Keratinocyte (primary cell): ENCODE measurements at regions not wholly inside any gene's neighbourhood (a gene's known extent, or its start where the extent isn't known, plus 50 kb on each side); places are given as distances from the start of the nearest gene placed in this dataset.

Experiments used
- EZH2 ChIP-seq: IDR thresholded peaks from one replicate; pipeline ENCODE4 v1.6.1; 2012; ENCODE audit warnings: inconsistent platforms, mild to moderate bottlenecking, low read length, moderate library complexity
- TF ChIP-seq, protein P1 (sequence below), 3 experiments: IDR thresholded peaks in 1 of 3; conservative IDR thresholded peaks in 1 of 3; optimal IDR thresholded peaks in 1 of 3; 2 replicates in 2 of 3; 3 replicates in 1 of 3; pipeline versions ENCODE3 to v1.5.1; 2011; ENCODE audit warnings: low read length in 3 of 3, mild to moderate bottlenecking in 3 of 3, moderate library complexity in 2 of 3, control low read depth in 1 of 3, inconsistent platforms in 1 of 3; ENCODE audit not compliant: insufficient read depth in 2 of 3; ENCODE audit errors: extremely low read depth in 1 of 3

DNA sequence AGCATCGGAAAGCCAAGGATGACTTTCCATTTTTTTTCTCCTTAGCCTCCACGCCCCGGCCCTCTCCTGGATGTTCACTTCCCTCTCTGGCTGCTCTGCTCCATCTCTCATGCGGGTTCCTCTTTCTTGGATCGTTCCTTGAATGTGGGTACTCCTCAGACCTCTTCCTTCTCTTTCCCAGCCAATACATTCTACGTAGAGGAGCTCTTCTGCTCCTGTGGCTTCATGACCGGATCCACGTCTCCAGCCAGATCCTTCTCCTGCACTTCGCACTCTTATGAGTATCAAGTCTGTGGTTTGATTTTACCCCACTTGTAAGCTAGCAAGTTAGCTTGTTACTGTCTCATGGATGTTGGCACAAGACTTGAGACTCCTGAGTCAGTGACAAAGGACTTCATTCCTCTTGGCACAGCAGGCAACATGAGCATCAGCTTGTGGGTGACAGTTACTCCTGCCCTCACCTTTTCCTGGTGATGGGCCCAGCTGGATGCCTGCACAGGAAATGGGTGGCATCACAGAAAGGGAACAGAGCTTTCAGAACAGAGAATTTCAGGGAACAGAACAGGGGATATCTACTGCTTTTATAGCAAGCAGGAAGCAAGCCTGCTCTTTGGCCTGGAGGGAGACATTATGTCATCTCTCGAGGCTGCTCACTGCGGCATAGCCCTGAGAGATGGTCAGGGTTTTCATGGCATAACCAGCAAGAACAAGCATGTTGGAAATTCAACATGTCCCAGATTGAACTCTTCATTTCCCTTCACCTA, 100.1 kb upstream of the KIF26B start:
- no peak for TF ChIP-seq EZH2
- TF ChIP-seq, protein P1, sequence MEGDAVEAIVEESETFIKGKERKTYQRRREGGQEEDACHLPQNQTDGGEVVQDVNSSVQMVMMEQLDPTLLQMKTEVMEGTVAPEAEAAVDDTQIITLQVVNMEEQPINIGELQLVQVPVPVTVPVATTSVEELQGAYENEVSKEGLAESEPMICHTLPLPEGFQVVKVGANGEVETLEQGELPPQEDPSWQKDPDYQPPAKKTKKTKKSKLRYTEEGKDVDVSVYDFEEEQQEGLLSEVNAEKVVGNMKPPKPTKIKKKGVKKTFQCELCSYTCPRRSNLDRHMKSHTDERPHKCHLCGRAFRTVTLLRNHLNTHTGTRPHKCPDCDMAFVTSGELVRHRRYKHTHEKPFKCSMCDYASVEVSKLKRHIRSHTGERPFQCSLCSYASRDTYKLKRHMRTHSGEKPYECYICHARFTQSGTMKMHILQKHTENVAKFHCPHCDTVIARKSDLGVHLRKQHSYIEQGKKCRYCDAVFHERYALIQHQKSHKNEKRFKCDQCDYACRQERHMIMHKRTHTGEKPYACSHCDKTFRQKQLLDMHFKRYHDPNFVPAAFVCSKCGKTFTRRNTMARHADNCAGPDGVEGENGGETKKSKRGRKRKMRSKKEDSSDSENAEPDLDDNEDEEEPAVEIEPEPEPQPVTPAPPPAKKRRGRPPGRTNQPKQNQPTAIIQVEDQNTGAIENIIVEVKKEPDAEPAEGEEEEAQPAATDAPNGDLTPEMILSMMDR (optimal IDR thresholded peaks at IDR 0.05 in 1 of 3, IDR thresholded peaks at IDR 0.05 in 1 of 3, conservative IDR thresholded peaks at IDR 0.05 in 1 of 3; ENCODE audit: extremely low read depth in 1 of 3, insufficient read depth in 2 of 3, low read length in 3 of 3): no peak
